HCT116 (cell line): ENCODE measurements at regions not wholly inside any gene's neighbourhood (a gene's known extent, or its start where the extent isn't known, plus 50 kb on each side); places are given as distances from the start of the nearest gene placed in this dataset.

Experiments used
- CTCF ChIP-seq, 3 experiments: fragments of 200-600 bp in 1 of 3; sonication (generic) in 1 of 3; IDR thresholded peaks in 2 of 3; conservative IDR thresholded peaks in 1 of 3; 2 replicates each; pipeline ENCODE4 v1.5.1; 2012 to 2017; ENCODE audit warnings: low read depth in 2 of 3, low read length in 2 of 3, antibody characterized with exemption in 1 of 3, borderline replicate concordance in 1 of 3, control low read depth in 1 of 3, mild to moderate bottlenecking in 1 of 3, mixed read lengths in 1 of 3, mixed run types in 1 of 3, moderate library complexity in 1 of 3; ENCODE audit not compliant: insufficient read depth in 1 of 3
- ZBTB33 ChIP-seq: IDR thresholded peaks from 2 replicates; pipeline ENCODE4 v1.6.1; 2011; ENCODE audit warnings: mild to moderate bottlenecking, low read length, moderate library complexity; ENCODE audit not compliant: insufficient replicate concordance; ENCODE audit errors: extremely low read depth

- TF ChIP-seq ZBTB33 (no peak), CTCF (IDR thresholded peaks at IDR 0.05 in 2 of 3, conservative IDR thresholded peaks at IDR 0.05 in 1 of 3; ENCODE audit: borderline replicate concordance in 1 of 3, insufficient read depth in 1 of 3, low read depth in 2 of 3, low read length in 2 of 3) (no peak)
Measured at GRCh38 chr5:5711592-5711991, 289.1 kb downstream of the ICE1 start.
